Ecto neural progenitor cell (in vitro differentiated cells): ENCODE measurements at regions not wholly inside any gene's neighbourhood (a gene's known extent, or its start where the extent isn't known, plus 50 kb on each side); places are given as distances from the start of the nearest gene placed in this dataset.
"Not testable (repeated sequence)": the region's sequence is repeated elsewhere in the genome, so short reads cannot be mapped to it uniquely, and the experiment has no call there.

Experiments
- DNase-seq: peaks from one replicate; pipeline ENCODE4 v3.0.0-alpha.2; 2018; ENCODE audit warnings: low spot score

- DNase-seq: no peak
These were observed 51.7 kb upstream of the COL8A1 start for GRCh38 chr3:99586701-99587100.

- no peak for DNase-seq
These were observed 58.4 kb upstream of the COL8A1 start for GRCh38 chr3:99579965-99580364.

- no peak for DNase-seq
These were observed 59.1 kb upstream of the COL8A1 start for GRCh38 chr3:99579246-99579645.

- no peak for DNase-seq
These were observed 59.9 kb upstream of the COL8A1 start for GRCh38 chr3:99578339-99578970.

GRCh38 chr3:99576904-99577559 lies 61.4 kb upstream of the COL8A1 start:
- DNase-seq: no peak

GRCh38 chr3:99575683-99576082 lies 62.7 kb upstream of the COL8A1 start:
- no peak for DNase-seq

GRCh38 chr3:99570061-99570460 lies 68.3 kb upstream of the COL8A1 start:
- DNase-seq: no peak

GRCh38 chr3:99568663-99569335 lies 69.6 kb upstream of the COL8A1 start:
- DNase-seq: no peak

- no peak for DNase-seq
These were observed 73.1 kb upstream of the COL8A1 start for GRCh38 chr3:99565331-99565730.

GRCh38 chr3:99562990-99563607 lies 75.3 kb upstream of the COL8A1 start:
- DNase-seq: no peak

GRCh38 chr3:99562138-99562537 lies 76.3 kb upstream of the COL8A1 start:
- DNase-seq: peak; percentile 48

- DNase-seq: no peak
These were observed 77.3 kb upstream of the COL8A1 start for GRCh38 chr3:99561056-99561455.

- DNase-seq: no peak
These were observed 79.2 kb upstream of the COL8A1 start for GRCh38 chr3:99559196-99559595.

- not testable (repeated sequence) for DNase-seq
These were observed 82.5 kb upstream of the COL8A1 start for GRCh38 chr3:99555885-99556284.

GRCh38 chr3:99551520-99551919 lies 86.9 kb upstream of the COL8A1 start:
- DNase-seq: no peak

GRCh38 chr3:99549957-99550603 lies 88.3 kb upstream of the COL8A1 start:
- no peak for DNase-seq

- DNase-seq: no peak
These were observed 89.2 kb upstream of the COL8A1 start for GRCh38 chr3:99549220-99549619.

- no peak for DNase-seq
These were observed 89.7 kb upstream of the COL8A1 start for GRCh38 chr3:99548674-99549073.

- DNase-seq: no peak
These were observed 92.3 kb upstream of the COL8A1 start for GRCh38 chr3:99545941-99546580.

- DNase-seq: no peak
These were observed 93.6 kb upstream of the COL8A1 start for GRCh38 chr3:99544786-99545281.

- DNase-seq: no peak
These were observed 94.6 kb upstream of the COL8A1 start for GRCh38 chr3:99543796-99544195.
